T-cell (primary cell): ENCODE measurements at regions not wholly inside any gene's neighbourhood (a gene's known extent, or its start where the extent isn't known, plus 50 kb on each side); places are given as distances from the start of the nearest gene placed in this dataset.

Source experiments
- ATAC-seq, 4 experiments: fragments of 200-7000 bp in 3 of 4; fragments of 150-1000 bp in 1 of 4; cut with Tn5 transposase; replicated peaks in 1 of 4; 1 replicate in 3 of 4; 2 replicates in 1 of 4; pipeline ENCODE4 v1.10.0; 2021; ENCODE audit warnings: moderate library complexity in 3 of 4, mild to moderate bottlenecking in 2 of 4, moderate number of reproducible peaks in 1 of 4
- CTCF ChIA-PET, 2 donors: fragments of 300-600 bp; sonication (Branson Sonifier 250); formaldehyde crosslinking; loops; one replicate each; lab custom pipeline; 2022; ENCODE audit warnings: antibody characterized with exemption in 2 of 2; lab: Charles Lee
- POLR2A ChIA-PET, 2 donors: fragments of 300-600 bp; sonication (Branson Sonifier 250); formaldehyde crosslinking; loops; one replicate each; lab custom pipeline; 2022; ENCODE audit warnings: antibody characterized with exemption in 2 of 2; lab: Charles Lee
- DNase-seq, 35 experiments: peaks; one replicate each; pipeline versions ENCODE4 v3.0.0 to v3.0.0-alpha.2; 2013 to 2023
- H3K27ac ChIP-seq: one replicate; pipeline ENCODE4 v1.5.1; 2013; ENCODE audit warnings: low read length
- H3K27me3 ChIP-seq, 2 experiments: replicated peaks in 1 of 2; 1 replicate in 1 of 2; 2 replicates in 1 of 2; pipeline versions ENCODE4 v1.6.1 to v1.7.0; 2013; ENCODE audit warnings: low read length in 1 of 2, mixed read lengths in 1 of 2; ENCODE audit not compliant: control insufficient read depth in 2 of 2, insufficient read depth in 2 of 2; ENCODE audit errors: extremely low read depth in 1 of 2
- H3K36me3 ChIP-seq, 2 donors: 1 replicate in 1 of 2; 2 replicates in 1 of 2; pipeline versions ENCODE4 v1.6.1 to v1.7.0; 2013; ENCODE audit warnings: low read length in 1 of 2; ENCODE audit not compliant: control insufficient read depth in 2 of 2, insufficient read depth in 1 of 2; ENCODE audit errors: extremely low read depth in 1 of 2
- H3K4me1 ChIP-seq, 2 experiments: 1 replicate in 1 of 2; 2 replicates in 1 of 2; pipeline versions ENCODE4 v1.6.1 to v1.7.0; 2013; ENCODE audit warnings: low read length in 2 of 2, mixed read lengths in 1 of 2; ENCODE audit not compliant: insufficient read depth in 2 of 2, control insufficient read depth in 1 of 2; ENCODE audit errors: extremely low read depth in 1 of 2
- H3K4me3 ChIP-seq, 2 donors: 1 replicate in 1 of 2; 2 replicates in 1 of 2; pipeline versions ENCODE4 v1.5.1 to v1.7.0; 2013; ENCODE audit warnings: mild to moderate bottlenecking in 2 of 2, low read length in 1 of 2, moderate library complexity in 1 of 2; ENCODE audit not compliant: control insufficient read depth in 1 of 2; ENCODE audit errors: extremely low read depth in 1 of 2
- H3K9me3 ChIP-seq: 2 replicates; pipeline ENCODE4 v1.7.0; 2013
- H3K27ac Mint-ChIP-seq, 2 donors: one replicate each; pipeline ENCODE4 v1.8.0; 2020 to 2021; ENCODE audit warnings: mild to moderate bottlenecking in 2 of 2, mixed read lengths in 2 of 2
- H3K27me3 Mint-ChIP-seq, 2 donors: one replicate each; pipeline ENCODE4 v1.8.0; 2021 to 2022; ENCODE audit warnings: mixed read lengths in 2 of 2
- H3K36me3 Mint-ChIP-seq: one replicate; pipeline ENCODE4 v1.8.0; 2021; ENCODE audit warnings: mixed read lengths
- H3K4me1 Mint-ChIP-seq, 3 donors: one replicate each; pipeline ENCODE4 v1.8.0; 2020 to 2022; ENCODE audit warnings: mixed read lengths in 3 of 3, mild to moderate bottlenecking in 1 of 3
- H3K4me3 Mint-ChIP-seq, 3 donors: one replicate each; pipeline ENCODE4 v1.8.0; 2020 to 2022; ENCODE audit warnings: mild to moderate bottlenecking in 3 of 3, mixed read lengths in 3 of 3, moderate library complexity in 3 of 3
- H3K9me3 Mint-ChIP-seq, 3 donors: one replicate each; pipeline ENCODE4 v1.8.0; 2020 to 2022; ENCODE audit warnings: mixed read lengths in 3 of 3
- WGBS: methylation state at CpG from one replicate; pipeline ENCODE4 v1.1.5; 2013; ENCODE audit warnings: missing lambda C conversion rate; ENCODE audit not compliant: insufficient coverage; 5-methylcytosine and 5-hydroxymethylcytosine counted together

DNA sequence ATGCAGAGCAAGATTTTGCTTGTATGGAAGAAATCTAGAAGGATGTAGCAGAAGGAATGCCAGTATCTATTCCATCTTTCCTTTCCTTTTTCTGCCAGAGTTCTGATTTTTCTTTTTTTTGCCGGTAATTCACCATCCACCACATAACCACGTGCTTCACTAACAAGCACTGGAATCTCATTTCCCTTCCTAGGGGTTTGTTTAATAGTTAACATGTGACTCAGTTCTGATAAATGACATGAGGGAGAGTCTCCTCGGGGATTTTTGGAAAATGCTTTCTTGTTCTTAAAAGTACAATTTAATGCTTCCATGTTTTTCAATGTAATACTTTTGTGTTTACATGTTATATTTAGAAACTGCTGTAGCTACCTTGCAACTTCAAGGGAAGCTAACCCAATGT is 590.2 kb downstream of the SH2D4B start:
- Histone ChIP-seq H3K9me3 (no peaks in the 10 kb centered on the region), H3K36me3 (no peaks in the 10 kb centered on the region), H3K27ac (no peak overlapping the region), H3K4me1 (no peaks in the 10 kb centered on the region), H3K27me3 (peaks cover 0 to 2% of the 10 kb centered on the region in 2 experiments), H3K4me3 (no peak overlapping the region)
- Mint-ChIP-seq H3K27ac (no peak overlapping the region), H3K9me3 (peaks cover 0 to 3% (median 0%) of the 10 kb centered on the region in 3 donors), H3K4me1 (no peaks in the 10 kb centered on the region), H3K36me3 (no peaks in the 10 kb centered on the region), H3K27me3 (peaks cover 0 to 3% of the 10 kb centered on the region in 2 donors), H3K4me3 (no peak overlapping the region)
- POLR2A ChIA-PET, result no interaction called here
- DNase-seq (no peak), ATAC-seq (no peak)
- WGBS, result no CpG with 5 or more reads among the region's 3 CpGs
- CTCF ChIA-PET, result no interaction called here

DNA sequence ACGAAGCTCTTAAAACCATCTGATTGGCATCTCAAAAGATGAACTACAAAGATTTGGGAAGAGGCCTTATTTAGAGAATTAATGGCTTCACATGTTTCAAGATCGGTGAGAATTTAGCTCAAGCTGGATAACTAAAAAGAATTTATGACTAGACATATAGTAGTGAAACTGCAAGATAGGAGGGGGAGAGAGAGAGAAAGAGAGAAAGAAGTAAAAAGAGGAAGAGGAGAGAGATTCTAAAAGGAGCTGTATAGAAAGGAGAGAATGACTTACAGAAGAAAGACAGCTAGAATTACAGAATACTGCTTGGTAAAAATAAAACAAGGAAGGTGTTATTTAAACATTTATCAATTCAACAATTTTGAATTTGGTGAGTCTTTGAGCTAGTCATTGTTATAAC is 592.3 kb downstream of the SH2D4B start:
- H3K36me3 Mint-ChIP-seq, result no peaks in the 10 kb centered on the region
- WGBS, result 67% methylated on average over 1 of the region's 2 CpGs
- H3K27me3 Mint-ChIP-seq, result peaks cover 0 to 3% of the 10 kb centered on the region in 2 donors
- no peak overlapping the region for H3K4me3 ChIP-seq
- ChIA-PET CTCF (interaction anchor here (0.7 to 0.8 kb wide), 2 partner anchors 22 to 1579 kb away, joined by 3 to 6 read pairs; no protein-coding TSS in a partner anchor), POLR2A (no interaction called here)
- no peaks in the 10 kb centered on the region for H3K27me3 ChIP-seq
- no peaks in the 10 kb centered on the region for H3K9me3 ChIP-seq
- no peak for ATAC-seq
- peaks cover 0 to 3% (median 0%) of the 10 kb centered on the region in 3 donors for H3K9me3 Mint-ChIP-seq
- H3K36me3 ChIP-seq, result no peaks in the 10 kb centered on the region
- no peak overlapping the region for H3K4me3 Mint-ChIP-seq
- no peak overlapping the region for H3K27ac Mint-ChIP-seq
- no peak overlapping the region for H3K27ac ChIP-seq
- no peaks in the 10 kb centered on the region for H3K4me1 ChIP-seq
- DNase-seq, result no peak
- no peaks in the 10 kb centered on the region for H3K4me1 Mint-ChIP-seq

GRCh38 chr10:81135851-81136250 is 598.1 kb downstream of the SH2D4B start:
- no peak for ATAC-seq
- Histone ChIP-seq H3K36me3 (no peaks in the 10 kb centered on the region), H3K27ac (no peak overlapping the region), H3K9me3 (no peaks in the 10 kb centered on the region), H3K4me1 (no peaks in the 10 kb centered on the region), H3K27me3 (no peaks in the 10 kb centered on the region), H3K4me3 (no peak overlapping the region)
- no peak for DNase-seq
- no peaks in the 10 kb centered on the region for H3K4me1 Mint-ChIP-seq
- CTCF ChIA-PET, result no interaction called here
- POLR2A ChIA-PET, result no interaction called here
- no CpG with 5 or more reads among the region's 3 CpGs for WGBS
- no peak overlapping the region for H3K4me3 Mint-ChIP-seq
- H3K9me3 Mint-ChIP-seq, result peaks cover 7 to 12% (median 8%) of the 10 kb centered on the region in 3 donors
- H3K27ac Mint-ChIP-seq, result no peak overlapping the region
- H3K36me3 Mint-ChIP-seq, result no peaks in the 10 kb centered on the region
- H3K27me3 Mint-ChIP-seq, result no peaks in the 10 kb centered on the region

DNA sequence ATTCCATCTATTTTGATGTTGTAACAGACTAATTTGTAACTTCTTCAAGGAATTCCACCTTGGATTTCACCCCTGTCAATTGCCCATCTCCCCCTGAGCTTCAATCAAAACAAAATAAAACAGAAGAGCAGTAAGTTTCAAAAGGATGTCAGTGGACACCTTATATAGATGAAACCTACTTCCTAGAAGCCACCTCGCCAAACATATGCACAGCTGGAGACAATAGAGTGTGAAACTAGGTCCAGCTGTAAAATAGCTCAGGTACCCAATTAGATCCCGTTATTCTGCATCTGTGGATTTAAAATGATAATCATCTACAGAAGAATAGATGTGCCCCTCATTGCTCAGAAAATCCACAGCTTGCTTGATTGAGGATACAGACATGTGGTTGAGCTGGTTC is 598.6 kb downstream of the SH2D4B start:
- H3K27me3 ChIP-seq, result no peaks in the 10 kb centered on the region
- H3K36me3 Mint-ChIP-seq, result no peaks in the 10 kb centered on the region
- no peaks in the 10 kb centered on the region for H3K9me3 ChIP-seq
- H3K27ac Mint-ChIP-seq, result no peak overlapping the region
- no peaks in the 10 kb centered on the region for H3K4me1 ChIP-seq
- no peaks in the 10 kb centered on the region for H3K27me3 Mint-ChIP-seq
- DNase-seq, result no peak
- H3K9me3 Mint-ChIP-seq, result peaks cover 7 to 12% (median 8%) of the 10 kb centered on the region in 3 donors
- no peak overlapping the region for H3K27ac ChIP-seq
- no peaks in the 10 kb centered on the region for H3K36me3 ChIP-seq
- no peaks in the 10 kb centered on the region for H3K4me1 Mint-ChIP-seq
- CTCF ChIA-PET, result no interaction called here
- no peak overlapping the region for H3K4me3 ChIP-seq
- POLR2A ChIA-PET, result no interaction called here
- no CpG with 5 or more reads among the region's 2 CpGs for WGBS
- no peak overlapping the region for H3K4me3 Mint-ChIP-seq
- ATAC-seq, result no peak

DNA sequence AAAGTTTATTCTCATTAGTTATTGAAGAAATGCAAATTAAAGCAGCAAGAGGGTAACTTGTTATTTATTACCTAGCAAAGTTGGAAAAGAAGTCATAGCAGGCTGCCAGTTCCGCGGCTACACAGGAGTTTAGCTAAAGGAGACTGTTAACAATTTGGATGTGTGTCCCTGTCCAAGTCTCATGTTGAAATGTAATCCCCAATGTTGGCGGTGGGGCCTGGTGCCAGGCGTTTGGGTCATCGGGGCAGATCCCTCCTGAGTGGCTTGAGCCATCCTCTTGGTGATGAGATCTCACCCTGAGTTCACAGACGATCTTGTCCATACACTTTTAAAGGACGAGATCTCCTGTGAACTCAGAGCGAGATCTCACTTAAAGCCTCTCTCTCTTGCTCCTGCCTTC is 608.3 kb downstream of the SH2D4B start:
- H3K27ac Mint-ChIP-seq, result no peak overlapping the region
- Histone ChIP-seq H3K9me3 (no peaks in the 10 kb centered on the region), H3K27me3 (no peaks in the 10 kb centered on the region), H3K4me3 (no peak overlapping the region), H3K4me1 (no peaks in the 10 kb centered on the region), H3K36me3 (no peaks in the 10 kb centered on the region), H3K27ac (no peak overlapping the region)
- ChIA-PET POLR2A (no interaction called here), CTCF (no interaction called here)
- H3K4me3 Mint-ChIP-seq, result no peak overlapping the region
- no peaks in the 10 kb centered on the region for H3K9me3 Mint-ChIP-seq
- ATAC-seq, result no peak
- 89% methylated on average over 8 of the region's 8 CpGs for WGBS
- peaks cover 0 to 6% of the 10 kb centered on the region in 2 donors for H3K27me3 Mint-ChIP-seq
- no peaks in the 10 kb centered on the region for H3K4me1 Mint-ChIP-seq
- no peak for DNase-seq
- no peaks in the 10 kb centered on the region for H3K36me3 Mint-ChIP-seq

GRCh38 chr10:81146436-81146835 is 608.7 kb downstream of the SH2D4B start:
- Mint-ChIP-seq H3K4me1 (no peaks in the 10 kb centered on the region), H3K27me3 (peaks cover 0 to 6% of the 10 kb centered on the region in 2 donors), H3K9me3 (no peaks in the 10 kb centered on the region), H3K4me3 (no peak overlapping the region), H3K36me3 (no peaks in the 10 kb centered on the region), H3K27ac (no peak overlapping the region)
- Histone ChIP-seq H3K27ac (no peak overlapping the region), H3K4me3 (no peak overlapping the region), H3K9me3 (no peaks in the 10 kb centered on the region), H3K4me1 (no peaks in the 10 kb centered on the region), H3K36me3 (no peaks in the 10 kb centered on the region), H3K27me3 (no peaks in the 10 kb centered on the region)
- CTCF ChIA-PET, result no interaction called here
- WGBS, result 37% methylated on average over 2 of the region's 3 CpGs
- DNase-seq (no peak), ATAC-seq (no peak)
- POLR2A ChIA-PET, result no interaction called here

DNA sequence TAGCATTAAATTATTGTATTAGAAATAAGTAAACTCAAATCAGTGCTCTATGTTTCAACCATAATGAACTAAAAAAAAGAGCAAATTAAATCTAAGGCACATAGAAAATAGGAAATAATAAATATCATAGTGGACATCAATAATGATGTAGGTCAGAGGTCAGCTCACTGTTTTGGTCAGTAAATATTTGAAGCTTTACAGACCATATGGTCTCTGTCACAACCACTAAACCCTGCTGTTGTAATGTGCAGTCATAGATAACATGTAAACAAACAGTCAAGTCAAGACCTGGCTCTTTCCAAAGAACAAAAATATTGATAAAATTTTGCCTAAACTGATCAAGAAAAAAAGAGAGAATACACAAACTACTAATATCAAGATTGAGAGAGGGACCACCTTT is 615.0 kb downstream of the SH2D4B start:
- no peaks in the 10 kb centered on the region for H3K4me1 Mint-ChIP-seq
- no peaks in the 10 kb centered on the region for H3K36me3 Mint-ChIP-seq
- H3K9me3 Mint-ChIP-seq, result no peaks in the 10 kb centered on the region
- CTCF ChIA-PET, result interaction anchor here in 1 of 2 donors (0.6 kb wide), 1 partner anchor 23 kb away, joined by 3 read pairs; no protein-coding TSS in a partner anchor
- H3K27ac ChIP-seq, result no peak overlapping the region
- no peaks in the 10 kb centered on the region for H3K36me3 ChIP-seq
- H3K27me3 Mint-ChIP-seq, result no peaks in the 10 kb centered on the region
- ATAC-seq (no peak), DNase-seq (no peak)
- POLR2A ChIA-PET, result no interaction called here
- H3K4me3 Mint-ChIP-seq, result no peak overlapping the region
- H3K4me3 ChIP-seq, result no peak overlapping the region
- H3K27ac Mint-ChIP-seq, result no peak overlapping the region
- no peaks in the 10 kb centered on the region for H3K4me1 ChIP-seq
- no peaks in the 10 kb centered on the region for H3K9me3 ChIP-seq
- H3K27me3 ChIP-seq, result no peaks in the 10 kb centered on the region
